ENCODE measurements at regions not wholly inside any gene's neighbourhood (a gene's known extent, or its start where the extent isn't known, plus 50 kb on each side); places are given as distances from the start of the nearest gene placed in this dataset.

DNA sequence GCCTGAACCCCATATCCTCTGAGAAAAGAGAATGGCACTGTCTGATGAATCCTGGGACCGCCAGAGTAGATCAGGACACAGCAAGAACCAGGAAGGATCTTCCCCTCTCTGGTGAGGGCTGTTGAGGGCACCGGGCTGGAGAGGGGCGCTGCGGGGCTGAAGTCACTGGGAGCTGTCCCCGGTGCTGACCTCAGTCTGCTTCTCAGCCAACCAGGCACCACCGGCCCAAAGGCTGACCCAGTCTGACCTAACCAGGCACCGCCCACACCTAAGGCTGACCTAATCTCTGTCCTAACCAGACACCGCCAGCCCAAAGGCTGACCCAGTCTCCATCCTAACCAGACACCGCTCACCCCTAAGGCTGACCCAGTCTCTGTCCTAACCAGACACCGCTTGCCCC is 82.8 kb downstream of the CPZ start:
- TF ChIP-seq ARNTL (CRISPR knock-in tag; IDR thresholded peaks at IDR 0.05; ENCODE audit: borderline replicate concordance, low read depth) (no peak), TOX (CRISPR knock-in tag; IDR thresholded peaks at IDR 0.05; ENCODE audit: borderline replicate concordance) (no peak), TCF4 (CRISPR knock-in tag; IDR thresholded peaks at IDR 0.05; ENCODE audit: borderline replicate concordance) (no peak), CSDC2 (CRISPR knock-in tag; IDR thresholded peaks at IDR 0.05) (no peak), ZFP30 (CRISPR knock-in tag; IDR thresholded peaks at IDR 0.05) (no peak), PPARA (CRISPR knock-in tag; IDR thresholded peaks at IDR 0.05; ENCODE audit: borderline replicate concordance) (no peak), SNAI2 (CRISPR knock-in tag; IDR thresholded peaks at IDR 0.05) (no peak), ZFP3 (CRISPR knock-in tag; IDR thresholded peaks at IDR 0.05) (no peak), RARB (CRISPR knock-in tag; IDR thresholded peaks at IDR 0.05) (no peak), ZNF70 (CRISPR knock-in tag; IDR thresholded peaks at IDR 0.05) (no peak)
